ENCODE measurements at regions not wholly inside any gene's neighbourhood (a gene's known extent, or its start where the extent isn't known, plus 50 kb on each side); places are given as distances from the start of the nearest gene placed in this dataset.

DNA sequence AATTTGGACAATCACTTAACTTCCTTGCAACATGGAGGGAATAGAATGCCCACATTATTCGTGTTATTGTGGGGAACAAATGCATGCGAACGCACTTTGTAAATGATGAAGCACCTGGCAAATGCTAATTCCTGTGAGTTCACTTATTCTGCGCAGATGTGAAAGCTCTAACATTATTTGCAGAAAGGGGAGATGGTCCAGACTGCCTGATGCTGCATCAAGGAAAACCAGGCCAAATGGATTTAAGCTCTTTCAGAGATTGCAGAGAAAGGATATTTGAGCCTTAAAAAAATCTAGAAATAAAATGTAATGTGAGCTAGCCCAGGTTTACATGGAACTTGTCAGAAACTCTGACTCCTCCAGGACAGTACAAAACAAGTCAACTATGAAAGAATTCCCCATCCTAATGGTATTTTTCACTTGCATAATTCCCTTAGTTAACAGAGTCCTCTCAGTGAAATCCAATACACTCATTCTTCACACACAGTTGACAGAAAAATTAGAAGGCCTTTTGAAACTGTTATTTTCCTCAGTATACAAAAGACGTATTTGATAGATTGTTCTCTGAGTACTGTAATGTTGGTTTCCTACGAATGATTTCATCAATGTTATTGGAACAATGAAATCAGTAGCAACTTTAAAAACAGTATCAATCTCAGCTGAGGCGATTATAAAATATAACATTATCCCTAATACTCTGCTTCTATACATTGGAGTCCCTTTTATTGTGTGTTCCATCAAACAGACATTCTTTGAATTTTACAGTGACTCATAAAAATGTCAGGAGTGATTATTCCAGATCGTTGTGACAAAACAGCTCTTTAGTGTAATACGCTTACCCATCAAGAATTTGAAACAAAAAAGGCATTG, 136.3 kb upstream of the ANK3 start:
- TF ChIP-seq, protein P1, sequence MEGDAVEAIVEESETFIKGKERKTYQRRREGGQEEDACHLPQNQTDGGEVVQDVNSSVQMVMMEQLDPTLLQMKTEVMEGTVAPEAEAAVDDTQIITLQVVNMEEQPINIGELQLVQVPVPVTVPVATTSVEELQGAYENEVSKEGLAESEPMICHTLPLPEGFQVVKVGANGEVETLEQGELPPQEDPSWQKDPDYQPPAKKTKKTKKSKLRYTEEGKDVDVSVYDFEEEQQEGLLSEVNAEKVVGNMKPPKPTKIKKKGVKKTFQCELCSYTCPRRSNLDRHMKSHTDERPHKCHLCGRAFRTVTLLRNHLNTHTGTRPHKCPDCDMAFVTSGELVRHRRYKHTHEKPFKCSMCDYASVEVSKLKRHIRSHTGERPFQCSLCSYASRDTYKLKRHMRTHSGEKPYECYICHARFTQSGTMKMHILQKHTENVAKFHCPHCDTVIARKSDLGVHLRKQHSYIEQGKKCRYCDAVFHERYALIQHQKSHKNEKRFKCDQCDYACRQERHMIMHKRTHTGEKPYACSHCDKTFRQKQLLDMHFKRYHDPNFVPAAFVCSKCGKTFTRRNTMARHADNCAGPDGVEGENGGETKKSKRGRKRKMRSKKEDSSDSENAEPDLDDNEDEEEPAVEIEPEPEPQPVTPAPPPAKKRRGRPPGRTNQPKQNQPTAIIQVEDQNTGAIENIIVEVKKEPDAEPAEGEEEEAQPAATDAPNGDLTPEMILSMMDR (conservative IDR thresholded peaks at IDR 0.05), result no peak
- TF ChIP-seq EZH2 (IDR thresholded peaks at IDR 0.05; ENCODE audit: low read depth), result no peak

Data from PC-9 (cell line).